GM18507 (cell line): ENCODE measurements at regions not wholly inside any gene's neighbourhood (a gene's known extent, or its start where the extent isn't known, plus 50 kb on each side); places are given as distances from the start of the nearest gene placed in this dataset.

Source experiments
- DNase-seq: peaks from one replicate; pipeline ENCODE4 v3.0.0; 2011; ENCODE audit warnings: low read depth; ENCODE audit not compliant: insufficient read length; ENCODE audit errors: extremely low spot score
- FAIRE-seq: peaks from 2 replicates; lab custom pipeline; 2011; peaks lifted over from hg19 to GRCh38; lab: Jason Lieb, UNC

- DNase-seq (no peak), FAIRE-seq (no peak)
Measured at GRCh38 chr3:16801223-16801622, 83.5 kb upstream of the PLCL2 start.

GRCh38 chr3:16801698-16802097, 83.1 kb upstream of the PLCL2 start:
- no peak for DNase-seq
- FAIRE-seq: no peak

DNA sequence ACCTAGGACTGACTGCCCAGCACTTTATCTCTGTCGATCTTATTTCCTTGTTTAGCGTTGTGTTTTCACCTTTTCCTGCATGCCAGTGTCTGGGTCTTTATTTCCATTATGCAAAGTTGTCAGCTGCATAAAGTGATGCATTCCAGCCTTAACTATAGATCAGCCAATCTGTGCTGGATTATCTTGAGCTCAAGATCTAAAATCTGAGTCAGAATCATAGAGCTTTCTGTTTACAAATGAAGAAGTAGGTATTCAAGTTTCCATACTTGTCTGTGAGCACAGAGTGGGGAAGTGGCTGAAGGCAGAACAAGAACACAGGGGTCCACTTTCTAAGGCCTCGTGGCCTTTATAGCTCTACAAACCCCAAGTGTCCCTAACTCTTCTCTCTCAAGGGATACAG, 82.4 kb upstream of the PLCL2 start:
- DNase-seq (no peak), FAIRE-seq (no peak)

DNA sequence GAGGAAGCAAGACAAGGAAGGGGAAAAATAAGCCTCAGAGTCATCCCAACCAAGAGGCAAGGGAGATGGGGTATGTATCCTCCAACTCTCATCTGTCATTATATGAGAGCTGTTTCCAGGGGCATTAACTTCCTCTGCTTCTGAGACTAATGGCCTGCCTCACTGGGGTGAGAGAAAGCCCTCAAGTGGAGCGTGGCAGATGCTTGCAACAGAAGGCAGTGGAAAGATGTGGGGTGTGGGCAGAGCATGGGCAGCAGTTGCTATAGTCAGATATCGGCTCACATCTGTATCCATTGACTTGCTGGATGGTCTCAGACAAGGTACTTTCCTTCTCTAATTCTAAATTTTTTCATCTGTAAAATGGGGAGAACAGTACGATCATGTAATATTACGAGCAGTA, 81.7 kb upstream of the PLCL2 start:
- DNase-seq (no peak), FAIRE-seq (no peak)

- FAIRE-seq (no peak), DNase-seq (no peak)
Measured at GRCh38 chr3:16807391-16807790, 77.4 kb upstream of the PLCL2 start.

DNA sequence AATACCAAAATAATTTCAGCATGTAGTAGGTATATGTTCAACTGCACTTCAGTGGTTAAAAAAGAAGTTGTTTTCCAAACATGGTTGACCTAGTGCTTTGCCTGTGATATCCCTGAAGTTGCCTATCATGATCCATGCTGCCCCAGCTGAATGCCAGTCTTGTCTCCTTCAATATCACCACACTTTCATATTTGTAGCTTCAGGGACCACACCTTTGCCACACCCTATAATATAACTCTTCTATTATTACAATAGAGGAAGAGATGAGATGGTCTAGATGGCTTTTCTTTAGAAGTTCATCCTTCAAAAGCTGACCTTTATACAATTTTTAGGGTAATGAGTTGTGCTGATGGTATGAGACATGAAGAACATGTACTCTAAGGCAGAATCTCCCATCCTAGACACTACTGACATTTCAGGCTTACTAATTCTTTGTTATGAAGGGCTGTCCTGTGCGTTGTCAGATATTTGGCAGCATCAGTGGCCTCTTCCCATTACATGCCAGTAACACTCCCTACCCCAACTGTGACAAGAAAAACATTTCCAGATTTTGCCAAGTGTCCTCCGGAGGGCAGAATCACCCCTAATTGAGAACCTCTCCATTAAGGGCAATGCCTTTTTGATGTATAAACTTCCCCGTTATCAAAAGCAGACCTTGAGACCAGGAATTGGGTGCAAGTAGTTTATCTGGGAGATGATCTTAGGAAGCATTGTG, 76.2 kb upstream of the PLCL2 start:
- FAIRE-seq (no peak), DNase-seq (no peak)

DNA sequence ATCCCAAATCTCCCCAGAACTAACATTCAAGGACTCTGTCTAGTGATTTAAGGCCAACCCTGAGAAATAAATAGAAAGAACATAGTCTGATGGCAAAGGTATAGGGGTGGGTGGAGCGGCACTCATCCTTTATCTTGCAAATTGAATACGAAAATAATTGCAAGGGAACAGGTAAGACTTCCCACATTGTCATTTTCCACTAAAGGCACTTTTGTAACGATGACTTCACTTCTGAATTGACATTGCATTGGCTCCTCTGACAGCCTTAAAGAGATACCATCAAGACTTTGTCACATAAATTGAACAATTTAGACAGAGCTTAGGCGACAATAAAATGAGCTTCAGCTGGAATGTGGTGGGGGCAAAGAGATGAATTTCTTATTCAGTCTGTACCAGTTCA, 75.3 kb upstream of the PLCL2 start:
- DNase-seq: no peak
- FAIRE-seq: no peak

- FAIRE-seq: no peak
- DNase-seq: no peak
Measured at GRCh38 chr3:16809993-16810392, 74.8 kb upstream of the PLCL2 start.

DNA sequence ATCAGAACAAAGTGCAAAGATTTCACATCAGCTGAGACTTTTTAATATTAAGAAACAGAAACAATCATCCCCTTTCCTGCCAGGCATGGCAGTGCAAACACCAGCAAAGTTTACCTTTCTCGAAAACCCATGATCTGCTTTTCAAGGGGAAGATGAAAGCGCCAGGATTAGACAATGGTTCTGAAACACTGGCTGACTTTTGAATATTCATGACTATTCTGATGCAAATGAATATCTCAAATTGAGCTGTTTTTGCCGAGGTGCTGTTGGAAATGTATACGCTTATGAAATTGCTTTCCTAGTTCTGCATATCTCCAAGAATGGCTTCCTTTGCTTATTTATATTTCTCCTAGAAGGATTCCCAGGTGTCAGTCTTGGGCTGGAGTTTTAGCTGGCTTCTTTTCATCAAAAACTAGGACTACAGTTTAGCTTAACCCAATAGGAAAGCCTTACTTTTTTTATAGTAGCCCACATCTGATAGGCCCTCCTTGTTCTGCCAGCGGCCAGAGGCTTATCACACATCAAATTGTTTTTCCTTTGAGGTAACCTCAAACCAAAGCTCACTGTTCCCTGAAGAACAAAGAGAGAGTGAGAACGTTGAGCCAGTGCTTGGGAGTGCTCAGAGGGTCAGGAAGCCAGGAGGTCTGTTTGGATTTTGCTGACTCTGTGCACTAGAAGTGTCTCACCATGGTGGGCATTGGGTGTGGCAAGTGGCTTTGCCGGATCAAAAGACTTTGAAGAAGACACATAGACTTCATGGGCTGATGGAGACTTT, 74.0 kb upstream of the PLCL2 start:
- FAIRE-seq (no peak), DNase-seq (no peak)

DNA sequence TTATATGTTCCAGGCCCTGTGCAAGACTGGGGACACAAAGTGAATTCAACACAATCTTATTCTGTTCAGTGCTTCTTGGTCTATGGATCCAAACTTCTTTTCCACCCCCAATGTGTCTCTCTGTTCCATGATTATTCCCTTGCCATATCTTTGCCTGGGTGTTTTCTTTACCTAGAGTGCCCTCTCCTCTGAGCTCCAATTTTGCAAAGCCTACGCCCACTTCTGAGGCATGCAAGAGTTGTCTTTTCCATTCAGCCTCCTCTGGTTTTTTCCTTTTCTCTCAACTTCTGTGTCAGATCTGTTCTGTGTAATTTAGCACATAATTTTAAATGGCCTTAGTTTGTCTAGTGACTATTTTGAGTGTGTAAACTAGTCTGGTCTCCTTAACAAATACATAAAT, 72.8 kb upstream of the PLCL2 start:
- DNase-seq: no peak
- no peak for FAIRE-seq

DNA sequence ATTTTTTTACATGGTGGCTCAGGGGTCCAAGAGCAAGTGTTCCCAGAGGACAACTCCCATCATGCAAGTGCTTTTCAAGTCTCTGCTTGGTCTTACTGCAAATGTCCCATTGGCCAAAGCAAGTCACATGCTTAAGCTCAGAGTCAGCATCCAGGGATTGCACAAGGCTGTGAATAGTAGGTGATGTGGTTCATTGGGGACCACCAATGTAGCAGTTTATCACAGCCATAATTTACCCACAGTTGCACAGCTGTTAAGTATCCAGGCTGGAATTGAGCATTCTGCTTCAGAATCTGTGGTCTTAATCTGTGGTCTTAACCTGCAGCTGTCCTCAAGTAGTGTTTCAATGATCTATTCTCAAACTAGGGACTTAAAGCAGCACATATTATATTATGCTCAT, 71.4 kb upstream of the PLCL2 start:
- DNase-seq: no peak
- FAIRE-seq: no peak

GRCh38 chr3:16816048-16816780, 68.5 kb upstream of the PLCL2 start:
- FAIRE-seq (peak; percentile 72), DNase-seq (no peak)

- DNase-seq (no peak), FAIRE-seq (no peak)
Measured at GRCh38 chr3:16817197-16817596, 67.6 kb upstream of the PLCL2 start.

DNA sequence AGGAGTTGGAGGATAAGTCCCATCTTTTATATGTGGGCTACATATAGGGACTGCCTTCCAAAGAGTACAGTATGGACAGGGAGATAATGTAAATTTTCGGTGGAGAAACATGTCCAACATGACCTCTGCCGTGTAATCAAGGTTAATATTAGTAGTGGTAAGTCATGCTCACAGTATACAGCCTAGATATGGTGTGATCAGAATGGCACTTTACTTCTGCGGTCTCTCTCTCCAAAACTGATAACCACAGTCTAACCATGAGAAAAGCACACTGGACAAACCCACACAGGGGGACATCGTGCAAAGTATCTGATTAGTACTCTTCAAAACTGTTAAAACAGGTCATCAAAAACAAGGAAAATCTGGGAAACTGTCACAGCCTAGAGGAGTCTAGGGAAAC, 66.6 kb upstream of the PLCL2 start:
- DNase-seq: no peak
- FAIRE-seq: no peak

DNA sequence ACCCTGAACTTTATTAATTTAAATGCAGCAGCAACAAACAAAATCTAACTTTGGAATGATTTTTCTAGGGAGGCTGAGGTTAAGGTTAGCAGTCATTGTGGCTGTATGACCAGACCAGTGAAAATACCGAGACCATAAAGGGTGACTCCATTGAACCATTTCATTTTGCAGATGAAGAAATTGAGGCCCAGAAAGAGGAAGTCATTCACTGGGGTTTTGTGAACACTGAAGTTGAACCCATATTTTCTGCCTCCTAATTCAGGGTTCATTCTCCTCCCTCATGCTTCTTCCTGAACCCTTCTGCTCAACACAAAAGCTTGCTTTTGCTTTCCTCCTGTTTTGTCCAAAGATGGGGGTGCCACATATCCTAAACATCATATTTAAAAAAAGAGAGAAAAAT, 65.8 kb upstream of the PLCL2 start:
- FAIRE-seq: no peak
- no peak for DNase-seq

DNA sequence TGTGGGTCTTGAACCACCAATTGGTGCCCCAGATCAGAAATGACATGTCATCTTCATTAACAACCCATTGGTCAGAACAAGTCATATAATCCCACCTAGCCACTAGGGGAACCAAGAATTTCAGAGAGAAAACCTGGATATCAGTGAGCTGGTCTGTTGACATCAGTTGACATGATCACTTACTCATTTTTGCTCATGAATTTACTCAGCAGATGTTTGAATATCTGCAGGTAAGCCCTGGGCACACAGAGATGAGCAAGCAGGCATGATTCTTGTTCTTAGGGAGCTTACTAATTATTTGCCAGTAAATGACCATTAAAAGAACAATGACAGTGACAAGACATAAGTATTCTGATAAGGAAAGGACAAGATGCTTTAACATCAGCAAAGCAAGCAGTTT, 64.3 kb upstream of the PLCL2 start:
- FAIRE-seq (peak; percentile 5), DNase-seq (no peak)

DNA sequence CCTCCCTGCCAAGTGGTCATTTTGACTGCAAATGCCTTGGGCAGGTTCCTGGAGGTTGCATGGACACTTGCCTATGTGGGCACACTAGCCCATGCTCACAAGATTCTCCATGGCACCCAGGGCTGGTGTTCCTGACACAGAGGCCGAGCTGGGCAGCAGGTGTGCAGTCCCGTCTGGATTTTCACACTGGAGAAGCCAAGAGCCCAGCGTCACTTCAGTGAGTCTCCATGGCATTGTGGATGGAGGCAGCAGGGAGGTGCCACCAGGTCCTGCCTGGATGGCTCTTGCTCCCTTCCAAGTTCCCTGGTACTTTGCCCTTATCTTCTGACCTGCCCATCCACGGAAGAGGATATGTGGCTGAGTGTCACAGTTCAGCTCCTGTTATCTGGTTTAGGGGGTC, 63.7 kb upstream of the PLCL2 start:
- no peak for DNase-seq
- FAIRE-seq: no peak

DNA sequence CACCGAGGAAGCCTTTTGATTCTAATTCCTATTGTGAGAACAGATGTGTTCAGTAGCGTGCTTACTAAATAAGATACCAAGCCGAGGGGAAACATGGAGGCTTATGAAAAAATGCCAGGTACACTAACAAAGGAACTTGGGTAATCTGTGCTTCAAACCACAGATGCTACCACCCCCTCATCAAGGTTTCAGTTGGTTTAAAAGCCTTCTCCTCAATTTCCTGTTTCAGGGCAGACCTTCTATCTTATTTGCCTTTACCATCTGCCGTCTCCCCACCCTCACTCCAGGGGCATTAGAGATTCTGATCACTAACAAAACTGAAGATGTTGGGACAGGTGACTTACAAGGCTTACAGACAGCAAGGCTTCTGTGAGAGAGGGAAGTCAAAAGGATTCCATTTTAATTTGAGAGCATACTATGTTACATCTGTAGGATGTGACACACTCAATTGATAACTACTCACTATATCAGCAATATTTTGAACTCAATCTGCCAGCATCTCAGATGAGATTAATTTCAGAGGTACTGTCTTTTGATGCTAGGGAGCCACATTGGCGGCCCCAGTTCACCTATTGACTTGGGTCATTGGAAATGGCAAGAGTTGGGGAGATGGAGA, 60.6 kb upstream of the PLCL2 start:
- peak; percentile 80 for FAIRE-seq
- no peak for DNase-seq

DNA sequence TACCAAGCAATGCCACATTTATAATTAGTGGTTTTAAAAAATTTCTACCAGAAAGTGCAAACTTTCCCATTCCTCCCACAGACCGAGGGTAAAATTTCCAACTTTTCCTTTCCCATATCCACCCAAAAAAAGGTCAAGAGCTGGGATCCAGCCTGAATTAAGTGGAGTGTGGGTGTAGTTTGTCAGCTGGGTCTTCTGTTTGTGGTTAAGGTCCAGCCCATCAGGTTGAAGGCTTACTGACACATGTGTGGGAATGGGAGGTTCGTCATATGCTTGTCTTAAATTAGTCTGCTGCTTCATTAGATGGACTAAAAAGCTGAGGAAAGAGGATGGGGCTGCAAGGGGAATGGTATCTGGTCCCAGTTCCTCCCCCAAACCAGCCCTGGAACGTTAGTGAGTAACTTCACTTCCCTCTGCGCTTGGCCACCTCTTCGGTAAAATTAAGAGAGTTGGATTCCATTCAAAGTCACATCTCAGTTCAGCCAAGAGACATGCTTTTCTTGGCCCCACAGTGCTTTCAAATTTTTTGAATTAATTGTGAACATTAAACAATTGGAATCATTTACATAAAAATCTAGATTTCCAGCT, 59.0 kb upstream of the PLCL2 start:
- no peak for DNase-seq
- no peak for FAIRE-seq

- DNase-seq (no peak), FAIRE-seq (peak; percentile 73)
Measured at GRCh38 chr3:16828815-16829214, 55.9 kb upstream of the PLCL2 start.
